ENCODE measurements at regions not wholly inside any gene's neighbourhood (a gene's known extent, or its start where the extent isn't known, plus 50 kb on each side); places are given as distances from the start of the nearest gene placed in this dataset.

DNA sequence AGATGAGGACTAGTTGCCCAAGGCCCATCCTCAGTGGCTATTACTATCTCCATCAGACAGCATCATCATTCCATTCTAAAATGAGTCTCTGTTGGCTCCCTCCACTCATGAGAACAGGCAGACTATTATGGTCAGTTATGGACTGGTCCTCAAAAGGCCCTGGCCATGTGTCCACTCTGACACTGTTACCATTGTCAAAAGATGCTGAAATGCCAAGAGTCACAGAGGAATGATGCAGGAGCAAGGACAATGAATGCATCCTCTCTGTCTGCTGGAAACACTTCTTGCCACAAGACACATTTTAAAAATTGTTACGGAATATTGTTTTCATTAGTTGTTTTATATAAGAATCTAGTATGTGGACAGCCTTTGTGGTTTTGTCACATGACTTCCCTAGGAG lies 53.3 kb upstream of the STT3B start:
- no peak for DNase-seq

DNA sequence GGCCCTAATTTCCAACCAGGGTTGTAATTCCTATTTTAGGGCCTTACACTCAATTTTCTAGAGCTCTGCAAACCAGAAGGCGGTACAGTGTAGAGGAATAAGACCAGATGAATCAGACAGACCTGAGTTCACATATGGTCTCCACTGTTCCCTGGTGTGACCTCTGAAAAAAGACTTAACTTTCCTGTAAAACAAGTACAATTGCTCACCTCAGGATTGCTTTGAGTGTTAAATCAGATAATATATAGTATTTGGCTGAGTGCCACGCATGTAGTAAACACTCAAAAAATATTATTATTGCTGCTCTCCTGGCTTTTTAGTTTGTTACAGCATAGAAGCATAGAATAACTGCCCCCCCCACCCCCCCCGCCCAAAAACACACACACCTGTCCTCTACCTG lies 51.0 kb upstream of the STT3B start:
- DNase-seq: no peak

DNA sequence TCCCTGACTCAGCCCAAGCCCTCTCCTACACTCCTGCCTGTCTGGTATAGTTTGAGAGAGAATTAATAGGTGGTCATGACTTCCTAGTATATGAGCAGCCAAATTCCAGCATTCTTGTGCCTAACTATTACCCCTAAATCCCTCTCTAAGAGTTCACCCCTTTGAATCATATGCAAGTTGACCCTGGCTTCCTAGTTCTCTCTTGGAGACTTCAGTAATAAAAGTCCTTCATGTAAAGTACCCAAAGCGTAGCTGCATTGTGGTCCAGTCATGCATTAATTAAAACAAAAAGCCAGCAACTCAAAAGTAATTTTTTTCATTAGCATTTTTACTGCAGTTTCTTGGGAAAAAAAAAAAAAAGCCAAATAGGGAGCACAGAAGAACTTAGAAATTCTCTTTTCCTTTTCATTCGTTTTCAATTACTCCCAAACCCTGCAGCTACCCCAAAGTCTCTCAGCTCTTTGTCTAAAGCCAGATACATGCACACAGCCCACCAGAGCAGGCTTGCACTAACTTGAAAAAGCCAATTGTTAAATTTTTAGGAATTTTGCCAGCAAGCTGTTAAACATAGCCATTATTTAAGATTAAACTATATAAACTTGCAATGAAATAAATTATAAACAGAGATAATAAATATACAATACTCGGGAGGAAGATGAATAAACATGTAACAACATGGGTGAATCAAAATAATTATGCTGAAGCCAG lies 50.1 kb upstream of the STT3B start:
- DNase-seq: no peak
